Neuronal stem cell (in vitro differentiated cells): ENCODE measurements at regions not wholly inside any gene's neighbourhood (a gene's known extent, or its start where the extent isn't known, plus 50 kb on each side); places are given as distances from the start of the nearest gene placed in this dataset.

ENCODE experiments used
- DNase-seq: peaks from one replicate; pipeline ENCODE4 v3.0.0-alpha.2; 2013; ENCODE audit warnings: low spot score
- H2AFZ ChIP-seq: one replicate; pipeline ENCODE4 v1.6.1; 2013; ENCODE audit warnings: mild to moderate bottlenecking, low read length, inconsistent platforms
- H2AK5ac ChIP-seq: 2 replicates; pipeline ENCODE4 v1.6.1; 2013; ENCODE audit warnings: low read depth, mild to moderate bottlenecking, inconsistent platforms, low read length, moderate library complexity, mixed read lengths
- H2BK120ac ChIP-seq: 2 replicates; pipeline ENCODE4 v1.6.1; 2013; ENCODE audit warnings: low read depth, mild to moderate bottlenecking, inconsistent platforms, low read length, moderate library complexity, mixed read lengths
- H2BK12ac ChIP-seq: one replicate; pipeline ENCODE4 v1.6.1; 2013; ENCODE audit warnings: low read length, inconsistent platforms
- H2BK15ac ChIP-seq: 2 replicates; pipeline ENCODE4 v1.6.1; 2013; ENCODE audit warnings: mild to moderate bottlenecking, low read length, inconsistent platforms, mixed read lengths
- H2BK5ac ChIP-seq: one replicate; pipeline ENCODE4 v1.6.1; 2013; ENCODE audit warnings: inconsistent platforms, mild to moderate bottlenecking, low read length, moderate library complexity
- H3K14ac ChIP-seq: one replicate; pipeline ENCODE4 v1.6.1; 2013; ENCODE audit warnings: low read length, inconsistent platforms
- H3K18ac ChIP-seq: 2 replicates; pipeline ENCODE4 v1.6.1; 2013; ENCODE audit warnings: low read length, inconsistent platforms
- H3K23ac ChIP-seq: 2 replicates; pipeline ENCODE4 v1.6.1; 2013; ENCODE audit warnings: low read depth, mild to moderate bottlenecking, mixed read lengths, low read length, inconsistent platforms; ENCODE audit not compliant: poor library complexity
- H3K27ac ChIP-seq: replicated peaks from 3 replicates; pipeline ENCODE4 v1.5.1; 2013; ENCODE audit warnings: low read length, inconsistent platforms
- H3K27me3 ChIP-seq, 3 experiments: 2 replicates each; pipeline ENCODE4 v1.6.1; 2013; ENCODE audit warnings: low read length in 3 of 3, mild to moderate bottlenecking in 2 of 3, inconsistent platforms in 1 of 3, low read depth in 1 of 3, mixed read lengths in 1 of 3, moderate library complexity in 1 of 3; ENCODE audit not compliant: control insufficient read depth in 3 of 3, insufficient read depth in 3 of 3
- H3K36me3 ChIP-seq, 2 donors: replicated peaks in 1 of 2; 2 replicates each; pipeline ENCODE4 v1.6.1; 2013; ENCODE audit warnings: low read length in 2 of 2; ENCODE audit not compliant: control insufficient read depth in 2 of 2, insufficient read depth in 2 of 2
- H3K4ac ChIP-seq: 2 replicates; pipeline ENCODE4 v1.6.1; 2013; ENCODE audit warnings: inconsistent platforms, mild to moderate bottlenecking, low read length, moderate library complexity
- H3K4me1 ChIP-seq, 2 donors: 1 replicate in 1 of 2; 2 replicates in 1 of 2; pipeline ENCODE4 v1.6.1; 2013; ENCODE audit warnings: low read length in 2 of 2, low read depth in 1 of 2; ENCODE audit not compliant: control insufficient read depth in 2 of 2, insufficient read depth in 1 of 2
- H3K4me2 ChIP-seq: one replicate; pipeline ENCODE4 v1.6.1; 2013; ENCODE audit warnings: mild to moderate bottlenecking, low read length, inconsistent platforms; ENCODE audit not compliant: insufficient read depth, poor library complexity, severe bottlenecking
- H3K4me3 ChIP-seq, 2 donors: 2 replicates each; pipeline ENCODE4 v1.5.1; 2013; ENCODE audit warnings: low read length in 2 of 2, mild to moderate bottlenecking in 2 of 2, inconsistent platforms in 1 of 2, moderate library complexity in 1 of 2
- H3K79me1 ChIP-seq: one replicate; pipeline ENCODE4 v1.6.1; 2013; ENCODE audit warnings: low read depth, mild to moderate bottlenecking, inconsistent platforms, low read length, moderate library complexity
- H3K9ac ChIP-seq: one replicate; pipeline ENCODE4 v1.6.1; 2013; ENCODE audit warnings: mild to moderate bottlenecking, low read depth, low read length, inconsistent platforms; ENCODE audit not compliant: poor library complexity
- H3K9me3 ChIP-seq, 2 donors: replicated peaks in 1 of 2; 2 replicates each; pipeline versions ENCODE3 to v1.6.1; 2013; ENCODE audit warnings: low read length in 2 of 2, mild to moderate bottlenecking in 2 of 2, inconsistent platforms in 1 of 2, low read depth in 1 of 2, mixed read lengths in 1 of 2, moderate library complexity in 1 of 2; ENCODE audit not compliant: control insufficient read depth in 2 of 2, insufficient read depth in 1 of 2
- H4K8ac ChIP-seq: one replicate; pipeline ENCODE4 v1.6.1; 2013; ENCODE audit warnings: low read depth, mild to moderate bottlenecking, inconsistent platforms, low read length, moderate library complexity
- H4K91ac ChIP-seq: one replicate; pipeline ENCODE4 v1.6.1; 2013; ENCODE audit warnings: low read length, low read depth, mild to moderate bottlenecking, inconsistent platforms; ENCODE audit not compliant: poor library complexity
- WGBS, 2 donors: extraction: QIAGEN DNeasy Blood & Tissue Kit; methylation state at CpG; one replicate each; pipeline ENCODE4 v1.1.7; 2013; ENCODE audit warnings: missing lambda C conversion rate in 2 of 2, mixed read lengths in 1 of 2; ENCODE audit not compliant: insufficient read length in 2 of 2, insufficient replicate concordance in 1 of 2; ENCODE audit errors: extremely low coverage in 2 of 2; 5-methylcytosine and 5-hydroxymethylcytosine counted together

DNA sequence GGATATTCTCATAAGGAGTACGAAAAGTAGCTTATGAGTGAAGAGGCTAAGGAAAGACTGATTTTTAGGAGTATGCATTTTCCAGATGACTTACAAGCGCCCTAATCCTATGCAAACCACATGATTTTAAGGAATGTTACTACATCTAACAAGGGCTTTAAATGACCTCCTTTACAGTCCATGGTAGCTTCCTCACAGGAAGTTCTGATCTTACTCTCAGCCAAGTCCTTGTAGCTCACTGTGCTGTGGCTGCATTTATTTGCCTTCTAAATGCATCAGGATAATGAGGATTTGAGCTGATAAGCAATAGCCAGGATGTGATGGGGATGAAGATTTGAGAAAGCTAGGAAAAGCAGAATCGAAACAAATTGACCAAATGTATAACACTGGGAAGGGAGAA, 896.0 kb downstream of the MCTP2 start:
- Histone ChIP-seq H3K4ac (no peak overlapping the region), H2BK120ac (no peak overlapping the region), H3K14ac (no peak overlapping the region), H3K27ac (no peak overlapping the region), H2BK12ac (no peak overlapping the region), H3K4me2 (no peak overlapping the region), H3K18ac (no peak overlapping the region), H2AFZ (no peak overlapping the region), H4K8ac (no peak overlapping the region), H3K9ac (no peak overlapping the region), H4K91ac (no peak overlapping the region), H3K79me1 (no peaks in the 10 kb centered on the region), H3K27me3 (no peaks in the 10 kb centered on the region), H3K4me3 (no peak overlapping the region), H3K23ac (no peak overlapping the region), H2BK15ac (no peak overlapping the region), H3K36me3 (no peaks in the 10 kb centered on the region), H3K9me3 (no peaks in the 10 kb centered on the region), H2AK5ac (no peak overlapping the region), H3K4me1 (peaks cover 2 to 18% of the 10 kb centered on the region in 2 donors), H2BK5ac (no peak overlapping the region)
- WGBS, 2 donors: no CpG with 5 or more reads among the region's 3 CpGs
- no peak for DNase-seq

- Histone ChIP-seq H4K8ac (no peak overlapping the region), H3K4me3 (no peak overlapping the region), H2AFZ (no peak overlapping the region), H3K4me2 (no peak overlapping the region), H3K18ac (no peak overlapping the region), H4K91ac (no peak overlapping the region), H2BK15ac (no peak overlapping the region), H3K9ac (no peak overlapping the region), H2BK120ac (no peak overlapping the region), H2BK5ac (no peak overlapping the region), H2AK5ac (no peak overlapping the region), H3K23ac (no peak overlapping the region), H3K14ac (no peak overlapping the region), H3K9me3 (no peaks in the 10 kb centered on the region), H3K4me1 (peaks cover 2 to 18% of the 10 kb centered on the region in 2 donors), H3K79me1 (no peaks in the 10 kb centered on the region), H2BK12ac (no peak overlapping the region), H3K4ac (no peak overlapping the region), H3K27me3 (no peaks in the 10 kb centered on the region), H3K36me3 (no peaks in the 10 kb centered on the region), H3K27ac (no peak overlapping the region)
- no CpG with 5 or more reads among the region's 4 CpGs for WGBS, 2 donors
- DNase-seq: no peak
Measured at GRCh38 chr15:95129574-95129973, 898.2 kb downstream of the MCTP2 start.

- no peaks in the 10 kb centered on the region for H3K79me1 ChIP-seq
- no peak overlapping the region for H3K4me2 ChIP-seq
- H3K9me3 ChIP-seq: no peaks in the 10 kb centered on the region
- no peak overlapping the region for H2BK5ac ChIP-seq
- no peak overlapping the region for H3K4ac ChIP-seq
- H3K27me3 ChIP-seq: no peaks in the 10 kb centered on the region
- no peak overlapping the region for H3K14ac ChIP-seq
- WGBS, 2 donors: no CpG with 5 or more reads among the region's 5 CpGs
- no peaks in the 10 kb centered on the region for H3K36me3 ChIP-seq
- H3K23ac ChIP-seq: no peak overlapping the region
- H3K9ac ChIP-seq: no peak overlapping the region
- no peak overlapping the region for H2BK15ac ChIP-seq
- no peak overlapping the region for H2BK120ac ChIP-seq
- peak overlapping the region; percentile 86 for H2AFZ ChIP-seq
- H4K8ac ChIP-seq: no peak overlapping the region
- DNase-seq: no peak
- peaks cover 2 to 18% of the 10 kb centered on the region in 2 donors for H3K4me1 ChIP-seq
- H4K91ac ChIP-seq: no peak overlapping the region
- no peak overlapping the region for H2AK5ac ChIP-seq
- H3K27ac ChIP-seq: no peak overlapping the region
- H3K4me3 ChIP-seq: peak overlapping the region in 1 of 2 donors; percentile 5
- no peak overlapping the region for H2BK12ac ChIP-seq
- no peak overlapping the region for H3K18ac ChIP-seq
Measured at GRCh38 chr15:95131131-95131556, 899.8 kb downstream of the MCTP2 start.

- Histone ChIP-seq H3K36me3 (no peaks in the 10 kb centered on the region), H2BK5ac (no peak overlapping the region), H3K9ac (no peak overlapping the region), H3K9me3 (no peaks in the 10 kb centered on the region), H2AK5ac (no peak overlapping the region), H3K18ac (no peak overlapping the region), H3K27me3 (no peaks in the 10 kb centered on the region), H3K23ac (no peak overlapping the region), H2BK15ac (no peak overlapping the region), H3K4me2 (no peak overlapping the region), H2BK12ac (no peak overlapping the region), H2BK120ac (no peak overlapping the region), H3K27ac (no peak overlapping the region), H3K4me3 (no peak overlapping the region), H4K8ac (no peak overlapping the region), H3K79me1 (no peaks in the 10 kb centered on the region), H3K4ac (no peak overlapping the region), H3K4me1 (peaks cover 2 to 18% of the 10 kb centered on the region in 2 donors), H4K91ac (no peak overlapping the region), H2AFZ (no peak overlapping the region), H3K14ac (no peak overlapping the region)
- DNase-seq: no peak
- WGBS, 2 donors: no CpG with 5 or more reads among the region's 1 CpG
Measured at GRCh38 chr15:95132774-95133173, 901.4 kb downstream of the MCTP2 start.
